ENCODE measurements at regions not wholly inside any gene's neighbourhood (a gene's known extent, or its start where the extent isn't known, plus 50 kb on each side); places are given as distances from the start of the nearest gene placed in this dataset.

GRCh38 chr2:235138339-235138738 is 186.5 kb downstream of the SH3BP4 start (continued):
- TF ChIP-seq CBX8 (IDR thresholded peaks at IDR 0.05; ENCODE audit: borderline replicate concordance, low read depth, low read length) (no peak), E2F6 (IDR thresholded peaks at IDR 0.05) (no peak), RBBP5 (IDR thresholded peaks at IDR 0.05; ENCODE audit: borderline replicate concordance, low read depth, low read length) (no peak), CHD1 (IDR thresholded peaks at IDR 0.05; ENCODE audit: low read depth, low read length) (no peak)
